HCT116 (cell line): ENCODE measurements at regions not wholly inside any gene's neighbourhood (a gene's known extent, or its start where the extent isn't known, plus 50 kb on each side); places are given as distances from the start of the nearest gene placed in this dataset.

Experiments
- ATAC-seq: fragments of 200-7000 bp; cut with Tn5 transposase; 2 replicates; pipeline ENCODE4 v1.9.1; 2020; ENCODE audit warnings: mild to moderate bottlenecking, moderate library complexity
- BruUV-seq: library from RNA; stranded (reverse); fragments of 400-500 nt; replicated peaks from 2 replicates; lab custom pipeline; 2021; lab: Mats Ljungman, UMichigan
- CTCF ChIA-PET: fragments of 300-600 bp; sonication (Branson Sonifier 250); formaldehyde crosslinking; loops from one replicate; lab custom pipeline; 2021; ENCODE audit warnings: antibody characterized with exemption; lab: Charles Lee
- POLR2A ChIA-PET: fragments of 300-600, 350-600 bp; sonication (Branson Sonifier 250); formaldehyde crosslinking; loops from one replicate; lab custom pipeline; 2021; ENCODE audit warnings: antibody characterized with exemption; lab: Charles Lee
- RAD21 ChIA-PET, 2 experiments: fragments of 300-600 bp; sonication (Branson Sonifier 250); formaldehyde crosslinking; loops; one replicate each; lab custom pipeline; 2023; ENCODE audit warnings: low total read pairs in 2 of 2; ENCODE audit not compliant: uncharacterized antibody in 2 of 2, unreplicated experiment in 2 of 2, low non-redundant PET in 1 of 2; lab: Charles Lee
- DNase-seq: peaks from one replicate; pipeline ENCODE4 v3.0.0-alpha.2; 2010; ENCODE audit warnings: low read depth, low spot score
- H2AFZ ChIP-seq: fragments of 200-600 bp; shearing (Covaris generic), sonication (generic); 2 replicates; pipeline ENCODE4 v1.6.1; 2017; ENCODE audit warnings: low read depth, mixed run types, mixed read lengths, antibody characterized with exemption, low read length; ENCODE audit not compliant: poor library complexity, severe bottlenecking
- H3K27ac ChIP-seq: 2 replicates; pipeline ENCODE4 v1.5.1; 2012; ENCODE audit warnings: low read depth, low read length
- H3K27me3 ChIP-seq: fragments of 200-600 bp; sonication (generic); 2 replicates; pipeline ENCODE4 v1.6.1; 2016; ENCODE audit warnings: mixed run types, low read length, mixed read lengths; ENCODE audit not compliant: insufficient read depth
- H3K36me3 ChIP-seq, 2 experiments: fragments of 200-500 bp in 1 of 2; fragments of 200-600 bp in 1 of 2; sonication (Bioruptor generic) in 1 of 2; sonication (generic) in 1 of 2; 2 replicates each; pipeline versions ENCODE4 v1.5.1 to v1.6.1; 2014 to 2016; ENCODE audit warnings: low read length in 2 of 2, inconsistent platforms in 1 of 2, mixed read lengths in 1 of 2, mixed run types in 1 of 2; ENCODE audit not compliant: insufficient read depth in 2 of 2, control insufficient read depth in 1 of 2
- H3K4me1 ChIP-seq, 2 experiments: fragments of 200-600 bp in 1 of 2; sonication (generic) in 1 of 2; 2 replicates each; pipeline versions ENCODE4 v1.5.1 to v1.6.1; 2012 to 2017; ENCODE audit warnings: low read length in 2 of 2, inconsistent platforms in 1 of 2, mild to moderate bottlenecking in 1 of 2, mixed read lengths in 1 of 2, mixed run types in 1 of 2, moderate library complexity in 1 of 2; ENCODE audit not compliant: insufficient read depth in 2 of 2, control insufficient read depth in 1 of 2
- H3K4me2 ChIP-seq: fragments of 200-600 bp; sonication (generic); 2 replicates; pipeline ENCODE4 v1.6.1; 2017; ENCODE audit warnings: mixed run types, low read length, mixed read lengths
- H3K4me3 ChIP-seq, 2 experiments: fragments of 200-600 bp in 1 of 2; sonication (generic) in 1 of 2; replicated peaks in 1 of 2; 2 replicates each; pipeline ENCODE4 v1.5.1; 2011 to 2016; ENCODE audit warnings: low read length in 2 of 2, control low read depth in 1 of 2, low read depth in 1 of 2, mild to moderate bottlenecking in 1 of 2, mixed read lengths in 1 of 2, mixed run types in 1 of 2
- H3K79me2 ChIP-seq: fragments of 200-600 bp; sonication (generic); 2 replicates; pipeline ENCODE4 v1.6.1; 2017; ENCODE audit warnings: mild to moderate bottlenecking, mixed run types, low read length, moderate library complexity, mixed read lengths; ENCODE audit not compliant: insufficient read depth
- H3K9ac ChIP-seq: fragments of 200-600 bp; sonication (generic); 2 replicates; pipeline ENCODE4 v1.6.1; 2016; ENCODE audit warnings: low read length, mixed read lengths
- H3K9me2 ChIP-seq: fragments of 200-600 bp; sonication (generic), shearing (Covaris generic); 2 replicates; pipeline ENCODE4 v1.6.1; 2017; ENCODE audit warnings: mixed run types, mild to moderate bottlenecking, moderate library complexity; ENCODE audit not compliant: insufficient read depth
- H3K9me3 ChIP-seq, 2 experiments: fragments of 200-500 bp in 1 of 2; fragments of 200-600 bp in 1 of 2; sonication (Bioruptor generic) in 1 of 2; sonication (generic) in 1 of 2; 2 replicates each; pipeline ENCODE4 v1.6.1; 2014 to 2017; ENCODE audit warnings: low read length in 2 of 2, mixed read lengths in 2 of 2, inconsistent platforms in 1 of 2, low read depth in 1 of 2, mild to moderate bottlenecking in 1 of 2, mixed run types in 1 of 2, moderate library complexity in 1 of 2; ENCODE audit not compliant: control insufficient read depth in 1 of 2, insufficient read depth in 1 of 2
- H4K20me1 ChIP-seq: fragments of 200-600 bp; sonication (generic), shearing (Covaris generic); 2 replicates; pipeline ENCODE4 v1.6.1; 2017; ENCODE audit warnings: mixed run types, mild to moderate bottlenecking, moderate library complexity; ENCODE audit not compliant: insufficient read depth
- CBX3 ChIP-seq: IDR thresholded peaks from 2 replicates; pipeline ENCODE4 v1.6.1; 2012; ENCODE audit warnings: low read depth
- CTCF ChIP-seq, 3 experiments: fragments of 200-600 bp in 1 of 3; sonication (generic) in 1 of 3; IDR thresholded peaks in 2 of 3; conservative IDR thresholded peaks in 1 of 3; 2 replicates each; pipeline ENCODE4 v1.5.1; 2012 to 2017; ENCODE audit warnings: low read depth in 2 of 3, low read length in 2 of 3, antibody characterized with exemption in 1 of 3, borderline replicate concordance in 1 of 3, control low read depth in 1 of 3, mild to moderate bottlenecking in 1 of 3, mixed read lengths in 1 of 3, mixed run types in 1 of 3, moderate library complexity in 1 of 3; ENCODE audit not compliant: insufficient read depth in 1 of 3
- ELF1 ChIP-seq: IDR thresholded peaks from 2 replicates; pipeline ENCODE4 v1.6.1; 2012; ENCODE audit warnings: low read depth, borderline replicate concordance
- EZH2 ChIP-seq: fragments of 200-600 bp; sonication (generic); IDR thresholded peaks from 2 replicates; pipeline ENCODE4 v1.6.1; 2017; ENCODE audit warnings: antibody characterized with exemption, mixed run types
- EZH2phosphoT487 ChIP-seq: fragments of 200-600 bp; IDR thresholded peaks from 2 replicates; pipeline ENCODE4 v1.6.1; 2018; ENCODE audit warnings: antibody characterized with exemption, borderline replicate concordance
- JUND ChIP-seq: IDR thresholded peaks from 2 replicates; pipeline ENCODE4 v1.6.1; 2012
- POLR2AphosphoS5 ChIP-seq: IDR thresholded peaks from 2 replicates; pipeline ENCODE4 v1.6.1; 2011; ENCODE audit warnings: mild to moderate bottlenecking, low read depth, low read length, moderate library complexity
- RAD21 ChIP-seq: IDR thresholded peaks from 2 replicates; pipeline ENCODE4 v1.6.1; 2012; ENCODE audit warnings: low read depth, mild to moderate bottlenecking
- SIN3A ChIP-seq: IDR thresholded peaks from 2 replicates; pipeline ENCODE4 v1.6.1; 2012; ENCODE audit warnings: low read depth
- ZNF274 ChIP-seq: fragments of 200-500 bp; sonication (Bioruptor generic); IDR thresholded peaks from 2 replicates; pipeline ENCODE4 v1.6.1; 2014; ENCODE audit warnings: mild to moderate bottlenecking, low read depth, low read length, inconsistent platforms
- intact Hi-C: fragments of 100-400 bp; cut with micrococcal nuclease; formaldehyde crosslinking; loops from 2 replicates; pipeline ENCODE4 v1.10.0; 2022

- no peak overlapping the region for H3K4me3 ChIP-seq
- H3K4me2 ChIP-seq: no peak overlapping the region
- no peak for TF ChIP-seq RAD21
- TF ChIP-seq SIN3A: no peak
- TF ChIP-seq EZH2phosphoT487: no peak
- no peak for TF ChIP-seq POLR2AphosphoS5
- no peak for TF ChIP-seq EZH2
- TF ChIP-seq ZNF274: no peak
- TF ChIP-seq JUND: no peak
- no peak for TF ChIP-seq ELF1
- TF ChIP-seq CTCF (IDR thresholded peaks at IDR 0.05 in 2 of 3, conservative IDR thresholded peaks at IDR 0.05 in 1 of 3; ENCODE audit: borderline replicate concordance in 1 of 3, insufficient read depth in 1 of 3, low read depth in 2 of 3, low read length in 2 of 3): no peak
- no peak for TF ChIP-seq CBX3
- no peaks in the 10 kb centered on the region for H3K27me3 ChIP-seq
- no peak overlapping the region for H3K27ac ChIP-seq
- no peaks in the 10 kb centered on the region for H3K9me2 ChIP-seq
- peaks cover 0 to 5% of the 10 kb centered on the region in 2 experiments; a peak in 1 of 4 replicates for H3K4me1 ChIP-seq
- BruUV-seq: no TSS peak
- CTCF ChIA-PET: no interaction called here
- DNase-seq: no peak
- RAD21 ChIA-PET: no interaction called here
- H3K9me3 ChIP-seq: no peaks in the 10 kb centered on the region
- POLR2A ChIA-PET: no interaction called here
- no peaks in the 10 kb centered on the region for H4K20me1 ChIP-seq
- H3K79me2 ChIP-seq: no peaks in the 10 kb centered on the region
- H3K9ac ChIP-seq: no peak overlapping the region
- intact Hi-C loops: no loop called here
- H2AFZ ChIP-seq: no peak overlapping the region
- no peak for ATAC-seq
- no peaks in the 10 kb centered on the region for H3K36me3 ChIP-seq
Measured at GRCh38 chr9:135376511-135377265, 102.9 kb upstream of the PPP1R26 start.
